HCT116 (cell line): ENCODE measurements at regions not wholly inside any gene's neighbourhood (a gene's known extent, or its start where the extent isn't known, plus 50 kb on each side); places are given as distances from the start of the nearest gene placed in this dataset.

Experiments
- ATAC-seq: fragments of 200-7000 bp; cut with Tn5 transposase; 2 replicates; pipeline ENCODE4 v1.9.1; 2020; ENCODE audit warnings: mild to moderate bottlenecking, moderate library complexity
- BruUV-seq: library from RNA; stranded (reverse); fragments of 400-500 nt; replicated peaks from 2 replicates; lab custom pipeline; 2021; lab: Mats Ljungman, UMichigan
- CTCF ChIA-PET: fragments of 300-600 bp; sonication (Branson Sonifier 250); formaldehyde crosslinking; loops from one replicate; lab custom pipeline; 2021; ENCODE audit warnings: antibody characterized with exemption; lab: Charles Lee
- POLR2A ChIA-PET: fragments of 300-600, 350-600 bp; sonication (Branson Sonifier 250); formaldehyde crosslinking; loops from one replicate; lab custom pipeline; 2021; ENCODE audit warnings: antibody characterized with exemption; lab: Charles Lee
- RAD21 ChIA-PET, 2 experiments: fragments of 300-600 bp; sonication (Branson Sonifier 250); formaldehyde crosslinking; loops; one replicate each; lab custom pipeline; 2023; ENCODE audit warnings: low total read pairs in 2 of 2; ENCODE audit not compliant: uncharacterized antibody in 2 of 2, unreplicated experiment in 2 of 2, low non-redundant PET in 1 of 2; lab: Charles Lee
- DNase-seq: peaks from one replicate; pipeline ENCODE4 v3.0.0-alpha.2; 2010; ENCODE audit warnings: low read depth, low spot score
- H2AFZ ChIP-seq: fragments of 200-600 bp; shearing (Covaris generic), sonication (generic); 2 replicates; pipeline ENCODE4 v1.6.1; 2017; ENCODE audit warnings: low read depth, mixed run types, mixed read lengths, antibody characterized with exemption, low read length; ENCODE audit not compliant: poor library complexity, severe bottlenecking
- H3K27ac ChIP-seq: 2 replicates; pipeline ENCODE4 v1.5.1; 2012; ENCODE audit warnings: low read depth, low read length
- H3K27me3 ChIP-seq: fragments of 200-600 bp; sonication (generic); 2 replicates; pipeline ENCODE4 v1.6.1; 2016; ENCODE audit warnings: mixed run types, low read length, mixed read lengths; ENCODE audit not compliant: insufficient read depth
- H3K36me3 ChIP-seq, 2 experiments: fragments of 200-500 bp in 1 of 2; fragments of 200-600 bp in 1 of 2; sonication (Bioruptor generic) in 1 of 2; sonication (generic) in 1 of 2; 2 replicates each; pipeline versions ENCODE4 v1.5.1 to v1.6.1; 2014 to 2016; ENCODE audit warnings: low read length in 2 of 2, inconsistent platforms in 1 of 2, mixed read lengths in 1 of 2, mixed run types in 1 of 2; ENCODE audit not compliant: insufficient read depth in 2 of 2, control insufficient read depth in 1 of 2
- H3K4me1 ChIP-seq, 2 experiments: fragments of 200-600 bp in 1 of 2; sonication (generic) in 1 of 2; 2 replicates each; pipeline versions ENCODE4 v1.5.1 to v1.6.1; 2012 to 2017; ENCODE audit warnings: low read length in 2 of 2, inconsistent platforms in 1 of 2, mild to moderate bottlenecking in 1 of 2, mixed read lengths in 1 of 2, mixed run types in 1 of 2, moderate library complexity in 1 of 2; ENCODE audit not compliant: insufficient read depth in 2 of 2, control insufficient read depth in 1 of 2
- H3K4me2 ChIP-seq: fragments of 200-600 bp; sonication (generic); 2 replicates; pipeline ENCODE4 v1.6.1; 2017; ENCODE audit warnings: mixed run types, low read length, mixed read lengths
- H3K4me3 ChIP-seq, 2 experiments: fragments of 200-600 bp in 1 of 2; sonication (generic) in 1 of 2; replicated peaks in 1 of 2; 2 replicates each; pipeline ENCODE4 v1.5.1; 2011 to 2016; ENCODE audit warnings: low read length in 2 of 2, control low read depth in 1 of 2, low read depth in 1 of 2, mild to moderate bottlenecking in 1 of 2, mixed read lengths in 1 of 2, mixed run types in 1 of 2
- H3K79me2 ChIP-seq: fragments of 200-600 bp; sonication (generic); 2 replicates; pipeline ENCODE4 v1.6.1; 2017; ENCODE audit warnings: mild to moderate bottlenecking, mixed run types, low read length, moderate library complexity, mixed read lengths; ENCODE audit not compliant: insufficient read depth
- H3K9ac ChIP-seq: fragments of 200-600 bp; sonication (generic); 2 replicates; pipeline ENCODE4 v1.6.1; 2016; ENCODE audit warnings: low read length, mixed read lengths
- H3K9me2 ChIP-seq: fragments of 200-600 bp; sonication (generic), shearing (Covaris generic); 2 replicates; pipeline ENCODE4 v1.6.1; 2017; ENCODE audit warnings: mixed run types, mild to moderate bottlenecking, moderate library complexity; ENCODE audit not compliant: insufficient read depth
- H3K9me3 ChIP-seq, 2 experiments: fragments of 200-500 bp in 1 of 2; fragments of 200-600 bp in 1 of 2; sonication (Bioruptor generic) in 1 of 2; sonication (generic) in 1 of 2; 2 replicates each; pipeline ENCODE4 v1.6.1; 2014 to 2017; ENCODE audit warnings: low read length in 2 of 2, mixed read lengths in 2 of 2, inconsistent platforms in 1 of 2, low read depth in 1 of 2, mild to moderate bottlenecking in 1 of 2, mixed run types in 1 of 2, moderate library complexity in 1 of 2; ENCODE audit not compliant: control insufficient read depth in 1 of 2, insufficient read depth in 1 of 2
- H4K20me1 ChIP-seq: fragments of 200-600 bp; sonication (generic), shearing (Covaris generic); 2 replicates; pipeline ENCODE4 v1.6.1; 2017; ENCODE audit warnings: mixed run types, mild to moderate bottlenecking, moderate library complexity; ENCODE audit not compliant: insufficient read depth
- CBX3 ChIP-seq: IDR thresholded peaks from 2 replicates; pipeline ENCODE4 v1.6.1; 2012; ENCODE audit warnings: low read depth
- POLR2A ChIP-seq: IDR thresholded peaks from 2 replicates; pipeline ENCODE4 v1.7.0; 2011; ENCODE audit warnings: borderline replicate concordance; ENCODE audit not compliant: insufficient read depth, insufficient read length; ENCODE audit errors: extremely low read depth
- YY1 ChIP-seq: IDR thresholded peaks from 2 replicates; pipeline ENCODE4 v1.6.1; 2011; ENCODE audit warnings: low read length, low read depth, moderate library complexity, mild to moderate bottlenecking; ENCODE audit not compliant: insufficient replicate concordance; ENCODE audit errors: extremely low read depth
- ZFX ChIP-seq: fragments of 450-650 bp; IDR thresholded peaks from 2 replicates; pipeline ENCODE4 v1.6.1; 2017
- ZNF274 ChIP-seq: fragments of 200-500 bp; sonication (Bioruptor generic); IDR thresholded peaks from 2 replicates; pipeline ENCODE4 v1.6.1; 2014; ENCODE audit warnings: mild to moderate bottlenecking, low read depth, low read length, inconsistent platforms
- intact Hi-C: fragments of 100-400 bp; cut with micrococcal nuclease; formaldehyde crosslinking; loops from 2 replicates; pipeline ENCODE4 v1.10.0; 2022
- TF ChIP-seq, protein P1 (sequence below): IDR thresholded peaks from 2 replicates; pipeline ENCODE4 v1.6.1; 2011; ENCODE audit warnings: mild to moderate bottlenecking, low read length, moderate library complexity; ENCODE audit not compliant: insufficient replicate concordance; ENCODE audit errors: extremely low read depth
- TF ChIP-seq, protein P2 (sequence below), 3 experiments: fragments of 200-600 bp in 1 of 3; sonication (generic) in 1 of 3; IDR thresholded peaks in 2 of 3; conservative IDR thresholded peaks in 1 of 3; 2 replicates each; pipeline ENCODE4 v1.5.1; 2012 to 2017; ENCODE audit warnings: low read depth in 2 of 3, low read length in 2 of 3, antibody characterized with exemption in 1 of 3, borderline replicate concordance in 1 of 3, control low read depth in 1 of 3, mild to moderate bottlenecking in 1 of 3, mixed read lengths in 1 of 3, mixed run types in 1 of 3, moderate library complexity in 1 of 3; ENCODE audit not compliant: insufficient read depth in 1 of 3
- TF ChIP-seq, protein P3 (sequence below): IDR thresholded peaks from 2 replicates; pipeline ENCODE4 v1.6.1; 2012

DNA sequence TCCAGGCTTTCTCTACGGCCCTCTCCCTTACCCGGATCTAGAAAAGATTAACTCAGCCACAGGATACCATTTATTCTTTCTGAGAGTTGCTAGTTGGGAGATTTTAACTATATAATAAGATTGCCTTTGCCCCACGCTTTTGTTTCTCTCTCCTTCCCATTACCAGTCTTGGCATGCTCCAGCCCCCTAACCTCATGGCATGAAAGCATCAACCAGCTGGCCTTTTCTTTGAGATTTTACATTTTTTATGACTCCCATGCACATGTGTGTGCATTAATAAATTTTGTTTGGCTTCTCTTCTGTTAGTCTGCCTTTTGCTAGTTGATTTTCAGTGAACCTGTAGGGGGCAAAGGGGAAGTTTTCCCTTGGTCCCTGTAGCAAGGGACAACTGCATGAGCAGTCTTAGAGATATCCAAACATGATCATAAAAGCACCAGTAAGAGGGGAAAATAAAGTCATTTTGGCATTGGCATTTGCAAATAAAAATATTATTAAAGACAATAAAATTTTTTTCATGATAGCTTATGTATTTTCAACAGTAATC, 73.6 kb downstream of the OXSM start:
- Histone ChIP-seq H4K20me1 (no peaks in the 10 kb centered on the region), H3K36me3 (no peaks in the 10 kb centered on the region), H3K4me2 (no peak overlapping the region), H3K4me3 (no peak overlapping the region), H3K27ac (no peak overlapping the region), H3K79me2 (no peaks in the 10 kb centered on the region), H3K9me2 (no peaks in the 10 kb centered on the region), H2AFZ (no peak overlapping the region), H3K4me1 (no peaks in the 10 kb centered on the region), H3K9ac (no peak overlapping the region), H3K9me3 (no peaks in the 10 kb centered on the region), H3K27me3 (no peaks in the 10 kb centered on the region)
- TF ChIP-seq, protein P1, sequence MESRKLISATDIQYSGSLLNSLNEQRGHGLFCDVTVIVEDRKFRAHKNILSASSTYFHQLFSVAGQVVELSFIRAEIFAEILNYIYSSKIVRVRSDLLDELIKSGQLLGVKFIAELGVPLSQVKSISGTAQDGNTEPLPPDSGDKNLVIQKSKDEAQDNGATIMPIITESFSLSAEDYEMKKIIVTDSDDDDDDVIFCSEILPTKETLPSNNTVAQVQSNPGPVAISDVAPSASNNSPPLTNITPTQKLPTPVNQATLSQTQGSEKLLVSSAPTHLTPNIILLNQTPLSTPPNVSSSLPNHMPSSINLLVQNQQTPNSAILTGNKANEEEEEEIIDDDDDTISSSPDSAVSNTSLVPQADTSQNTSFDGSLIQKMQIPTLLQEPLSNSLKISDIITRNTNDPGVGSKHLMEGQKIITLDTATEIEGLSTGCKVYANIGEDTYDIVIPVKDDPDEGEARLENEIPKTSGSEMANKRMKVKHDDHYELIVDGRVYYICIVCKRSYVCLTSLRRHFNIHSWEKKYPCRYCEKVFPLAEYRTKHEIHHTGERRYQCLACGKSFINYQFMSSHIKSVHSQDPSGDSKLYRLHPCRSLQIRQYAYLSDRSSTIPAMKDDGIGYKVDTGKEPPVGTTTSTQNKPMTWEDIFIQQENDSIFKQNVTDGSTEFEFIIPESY: no peak
- TF ChIP-seq, protein P2, sequence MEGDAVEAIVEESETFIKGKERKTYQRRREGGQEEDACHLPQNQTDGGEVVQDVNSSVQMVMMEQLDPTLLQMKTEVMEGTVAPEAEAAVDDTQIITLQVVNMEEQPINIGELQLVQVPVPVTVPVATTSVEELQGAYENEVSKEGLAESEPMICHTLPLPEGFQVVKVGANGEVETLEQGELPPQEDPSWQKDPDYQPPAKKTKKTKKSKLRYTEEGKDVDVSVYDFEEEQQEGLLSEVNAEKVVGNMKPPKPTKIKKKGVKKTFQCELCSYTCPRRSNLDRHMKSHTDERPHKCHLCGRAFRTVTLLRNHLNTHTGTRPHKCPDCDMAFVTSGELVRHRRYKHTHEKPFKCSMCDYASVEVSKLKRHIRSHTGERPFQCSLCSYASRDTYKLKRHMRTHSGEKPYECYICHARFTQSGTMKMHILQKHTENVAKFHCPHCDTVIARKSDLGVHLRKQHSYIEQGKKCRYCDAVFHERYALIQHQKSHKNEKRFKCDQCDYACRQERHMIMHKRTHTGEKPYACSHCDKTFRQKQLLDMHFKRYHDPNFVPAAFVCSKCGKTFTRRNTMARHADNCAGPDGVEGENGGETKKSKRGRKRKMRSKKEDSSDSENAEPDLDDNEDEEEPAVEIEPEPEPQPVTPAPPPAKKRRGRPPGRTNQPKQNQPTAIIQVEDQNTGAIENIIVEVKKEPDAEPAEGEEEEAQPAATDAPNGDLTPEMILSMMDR (IDR thresholded peaks at IDR 0.05 in 2 of 3, conservative IDR thresholded peaks at IDR 0.05 in 1 of 3; ENCODE audit: borderline replicate concordance in 1 of 3, insufficient read depth in 1 of 3, low read depth in 2 of 3, low read length in 2 of 3): peak in 2 of 3 experiments; percentile 40 to 41; a peak in 3 of 6 replicates
- POLR2A ChIA-PET: no interaction called here
- CTCF ChIA-PET: no interaction called here
- no TSS peak for BruUV-seq
- RAD21 ChIA-PET: no interaction called here
- intact Hi-C loops: no loop called here
- DNase-seq: no peak
- ATAC-seq: peak; percentile 64

DNA sequence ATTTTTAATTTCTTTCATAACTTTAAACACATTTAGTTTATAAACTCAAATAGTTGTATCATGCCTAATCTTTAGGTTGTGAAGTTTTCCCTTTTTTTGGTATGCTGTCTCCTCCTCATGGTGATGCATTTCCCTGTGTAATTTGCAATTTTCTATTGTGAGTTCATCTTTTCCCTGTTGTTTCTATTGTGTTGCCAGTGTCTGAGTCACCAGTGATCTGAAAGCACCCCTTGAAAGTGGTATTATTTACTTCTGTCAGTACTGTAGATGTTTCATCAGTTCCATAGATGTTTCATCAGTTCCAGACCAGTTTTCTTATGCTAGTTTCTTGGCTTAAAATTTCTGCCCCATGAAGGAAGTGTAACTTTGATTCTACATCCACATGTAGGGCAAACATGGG, 80.6 kb downstream of the OXSM start:
- H3K27ac ChIP-seq: no peak overlapping the region
- ChIA-PET RAD21 (no interaction called here), POLR2A (no interaction called here), CTCF (no interaction called here)
- H2AFZ ChIP-seq: no peak overlapping the region
- intact Hi-C loops: no loop called here
- H3K9me3 ChIP-seq: no peaks in the 10 kb centered on the region
- no peak for DNase-seq
- no TSS peak for BruUV-seq
- H3K4me3 ChIP-seq: no peak overlapping the region
- H3K36me3 ChIP-seq: no peaks in the 10 kb centered on the region
- ATAC-seq: no peak
- H3K27me3 ChIP-seq: no peaks in the 10 kb centered on the region
- H4K20me1 ChIP-seq: no peaks in the 10 kb centered on the region
- no peak overlapping the region for H3K9ac ChIP-seq
- no peaks in the 10 kb centered on the region for H3K4me1 ChIP-seq
- H3K79me2 ChIP-seq: no peaks in the 10 kb centered on the region
- H3K9me2 ChIP-seq: no peaks in the 10 kb centered on the region
- H3K4me2 ChIP-seq: no peak overlapping the region
- TF ChIP-seq, protein P1: no peak
- TF ChIP-seq, protein P3, sequence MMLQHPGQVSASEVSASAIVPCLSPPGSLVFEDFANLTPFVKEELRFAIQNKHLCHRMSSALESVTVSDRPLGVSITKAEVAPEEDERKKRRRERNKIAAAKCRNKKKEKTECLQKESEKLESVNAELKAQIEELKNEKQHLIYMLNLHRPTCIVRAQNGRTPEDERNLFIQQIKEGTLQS: no peak
- no peak for TF ChIP-seq CBX3
- no peak for TF ChIP-seq ZFX
- TF ChIP-seq POLR2A: no peak
- no peak for TF ChIP-seq ZNF274
- no peak for TF ChIP-seq YY1
- TF ChIP-seq, protein P2 (IDR thresholded peaks at IDR 0.05 in 2 of 3, conservative IDR thresholded peaks at IDR 0.05 in 1 of 3; ENCODE audit: borderline replicate concordance in 1 of 3, insufficient read depth in 1 of 3, low read depth in 2 of 3, low read length in 2 of 3): no peak
